ENCODE measurements at regions not wholly inside any gene's neighbourhood (a gene's known extent, or its start where the extent isn't known, plus 50 kb on each side); places are given as distances from the start of the nearest gene placed in this dataset.

GRCh38 chr21:28789523-28789922, 203.2 kb downstream of the LTN1 start (continued):
- no peak for TF ChIP-seq CTCF (conservative IDR thresholded peaks at IDR 0.05; ENCODE audit: low read depth in 2 of 2)
- no peak for TF ChIP-seq POLR2AphosphoS5 (IDR thresholded peaks at IDR 0.05; ENCODE audit: low read depth)
- no peak for TF ChIP-seq CREB1 (CRISPR knock-in tag; IDR thresholded peaks at IDR 0.05; ENCODE audit: low read depth)
- TF ChIP-seq NANOG (IDR thresholded peaks at IDR 0.05; ENCODE audit: borderline replicate concordance): no peak
- no peak for TF ChIP-seq STAT1 (IDR thresholded peaks at IDR 0.05; ENCODE audit: unreplicated experiment)

GRCh38 chr21:28788030-28788429, 204.6 kb downstream of the LTN1 start:
- Histone ChIP-seq H3K27me3 (ENCODE audit: insufficient read depth) (no peaks in the 10 kb centered on the region), H3K27ac (ENCODE audit: low read depth) (no peak overlapping the region), H3K4me3 (no peak overlapping the region), H3K4me2 (no peak overlapping the region), H3K9me2 (ENCODE audit: insufficient read depth) (peaks cover 7% of the 10 kb centered on the region; the same call in 1 of the 2 replicates), H3K79me2 (replicated peaks; ENCODE audit: insufficient read depth) (no peaks in the 10 kb centered on the region), H3F3A (replicated peaks; ENCODE audit: low read depth) (no peaks in the 10 kb centered on the region), H3K36me3 (ENCODE audit: insufficient read depth) (no peaks in the 10 kb centered on the region), H2AFZ (no peak overlapping the region), H3K4me1 (ENCODE audit: insufficient read depth) (no peaks in the 10 kb centered on the region), H4K20me1 (replicated peaks; ENCODE audit: insufficient read depth) (no peaks in the 10 kb centered on the region)
- Mint-ChIP-seq H3K27ac (no peak overlapping the region), H3K4me1 (no peaks in the 10 kb centered on the region), H3K4me3 (no peak overlapping the region), H3K27me3 (ENCODE audit: insufficient read depth, low read depth, poor library complexity) (no peaks in the 10 kb centered on the region), H3K9me3 (peaks cover 25% of the 10 kb centered on the region), H3K36me3 (ENCODE audit: low read depth) (peaks cover 12% of the 10 kb centered on the region; the same call in 2 of the 3 replicates)
- ATAC-seq: no peak
- DNase-seq (ENCODE audit: low spot score): no peak
- TF ChIP-seq EZH2phosphoT487 (IDR thresholded peaks at IDR 0.05; ENCODE audit: unreplicated experiment): no peak
- no peak for TF ChIP-seq ZNF114 (CRISPR knock-in tag; IDR thresholded peaks at IDR 0.05)
- no peak for TF ChIP-seq CTCF (conservative IDR thresholded peaks at IDR 0.05; ENCODE audit: low read depth in 2 of 2)
- TF ChIP-seq JUNB (IDR thresholded peaks at IDR 0.05; ENCODE audit: unreplicated experiment): no peak
- TF ChIP-seq ETS1 (IDR thresholded peaks at IDR 0.05): no peak
- no peak for TF ChIP-seq EZH2 (IDR thresholded peaks at IDR 0.05; ENCODE audit: low read depth, unreplicated experiment)
- no peak for TF ChIP-seq REST (IDR thresholded peaks at IDR 0.05; ENCODE audit: unreplicated experiment)

Data from GM23338 (cell line).